ENCODE measurements at regions not wholly inside any gene's neighbourhood (a gene's known extent, or its start where the extent isn't known, plus 50 kb on each side); places are given as distances from the start of the nearest gene placed in this dataset.

- Histone ChIP-seq H3K36me3 (ENCODE audit: control insufficient read depth in 2 of 2, insufficient read depth in 1 of 2, low read length in 2 of 2) (no peaks in the 10 kb centered on the region), H3K27ac (ENCODE audit: extremely low read depth, low read depth, low read length) (no peak overlapping the region), H3K4me1 (ENCODE audit: control insufficient read depth, insufficient read depth, low read length) (no peaks in the 10 kb centered on the region; the same call in 1 of the 2 replicates), H3K4me3 (ENCODE audit: low read depth, low read length) (no peak overlapping the region), H3K9me3 (ENCODE audit: control insufficient read depth, insufficient read depth, low read depth, low read length) (no peaks in the 10 kb centered on the region; the same call in 1 of the 2 replicates)
- ChIA-PET POLR2A (no interaction called here), CTCF (no interaction called here)
- TF ChIP-seq ZNF629 (tag by site-specific recombination; IDR thresholded peaks at IDR 0.05) (no peak), AEBP2 (tag by site-specific recombination; IDR thresholded peaks at IDR 0.05; ENCODE audit: borderline replicate concordance) (no peak), KLF10 (tag by site-specific recombination; IDR thresholded peaks at IDR 0.05) (no peak), SP2 (tag by site-specific recombination; IDR thresholded peaks at IDR 0.05) (no peak), ZNF791 (tag by site-specific recombination; IDR thresholded peaks at IDR 0.05) (no peak), RBAK (tag by site-specific recombination; IDR thresholded peaks at IDR 0.05) (no peak), ZNF549 (tag by site-specific recombination; IDR thresholded peaks at IDR 0.05) (no peak), OSR2 (tag by site-specific recombination; IDR thresholded peaks at IDR 0.05) (no peak), ZNF510 (tag by site-specific recombination; IDR thresholded peaks at IDR 0.05; ENCODE audit: insufficient replicate concordance) (no peak), ZNF670 (tag by site-specific recombination; IDR thresholded peaks at IDR 0.05; ENCODE audit: low read depth) (no peak), ZNF341 (tag by site-specific recombination; IDR thresholded peaks at IDR 0.05; ENCODE audit: low read depth) (no peak), ZNF704 (tag by site-specific recombination; IDR thresholded peaks at IDR 0.05) (no peak)
Observed at GRCh38 chr5:122259995-122260394, 52.0 kb upstream of the SNCAIP start.

- ChIA-PET CTCF (no interaction called here), POLR2A (no interaction called here)
- no peaks in the 10 kb centered on the region; the same call in 1 of the 2 replicates for H3K4me1 ChIP-seq (ENCODE audit: control insufficient read depth, insufficient read depth, low read length)
- no peaks in the 10 kb centered on the region for H3K36me3 ChIP-seq (ENCODE audit: control insufficient read depth in 2 of 2, insufficient read depth in 1 of 2, low read length in 2 of 2)
- TF ChIP-seq ZNF302 (tag by site-specific recombination; IDR thresholded peaks at IDR 0.05; ENCODE audit: low read depth) (no peak), ELK4 (IDR thresholded peaks at IDR 0.05; ENCODE audit: borderline replicate concordance, low read depth, low read length) (no peak), ZNF37A (tag by site-specific recombination; IDR thresholded peaks at IDR 0.05) (no peak), PRDM1 (tag by site-specific recombination; IDR thresholded peaks at IDR 0.05) (no peak), ZNF394 (tag by site-specific recombination; IDR thresholded peaks at IDR 0.05; ENCODE audit: borderline replicate concordance) (no peak), ZNF48 (tag by site-specific recombination; IDR thresholded peaks at IDR 0.05) (no peak), GLIS1 (tag by site-specific recombination; IDR thresholded peaks at IDR 0.05) (no peak), ZNF473 (tag by site-specific recombination; IDR thresholded peaks at IDR 0.05) (no peak), ZNF677 (tag by site-specific recombination; IDR thresholded peaks at IDR 0.05) (no peak), ZNF623 (tag by site-specific recombination; IDR thresholded peaks at IDR 0.05) (no peak), ZSCAN16 (tag by site-specific recombination; IDR thresholded peaks at IDR 0.05) (no peak), CTCF (tag by site-specific recombination; IDR thresholded peaks at IDR 0.05) (no peak), FEZF1 (tag by site-specific recombination; IDR thresholded peaks at IDR 0.05) (no peak), WT1 (tag by site-specific recombination; IDR thresholded peaks at IDR 0.05) (no peak), ZNF626 (tag by site-specific recombination; IDR thresholded peaks at IDR 0.05) (no peak), ZBTB20 (tag by site-specific recombination; IDR thresholded peaks at IDR 0.05) (no peak), ZNF248 (tag by site-specific recombination; IDR thresholded peaks at IDR 0.05) (no peak), ZNF792 (tag by site-specific recombination; IDR thresholded peaks at IDR 0.05) (no peak)
- no peak overlapping the region for H3K4me3 ChIP-seq (ENCODE audit: low read depth, low read length)
- no peak overlapping the region for H3K27ac ChIP-seq (ENCODE audit: extremely low read depth, low read depth, low read length)
- no peaks in the 10 kb centered on the region for H3K9me3 ChIP-seq (ENCODE audit: control insufficient read depth, insufficient read depth, low read depth, low read length)
Observed at GRCh38 chr5:122262103-122262502, 49.9 kb upstream of the SNCAIP start.
